ENCODE measurements at regions not wholly inside any gene's neighbourhood (a gene's known extent, or its start where the extent isn't known, plus 50 kb on each side); places are given as distances from the start of the nearest gene placed in this dataset.
"Not testable (repeated sequence)": the region's sequence is repeated elsewhere in the genome, so short reads cannot be mapped to it uniquely, and the experiment has no call there.

- no peak for TF ChIP-seq CTCF (IDR thresholded peaks at IDR 0.05; ENCODE audit: extremely low read depth, missing control alignments)
- no peak for DNase-seq (ENCODE audit: low spot score)
These were observed 72.5 kb upstream of the MAGEH1 start for GRCh38 chrX:55379396-55379795.

- no peak for DNase-seq (ENCODE audit: low spot score)
- no peak for TF ChIP-seq CTCF (IDR thresholded peaks at IDR 0.05; ENCODE audit: extremely low read depth, missing control alignments)
These were observed 62.6 kb upstream of the MAGEH1 start for GRCh38 chrX:55389376-55389775.

- not testable (repeated sequence) for DNase-seq (ENCODE audit: low spot score)
These were observed 55.1 kb upstream of the MAGEH1 start for GRCh38 chrX:55396836-55397235.
